GM13977 (cell line): ENCODE measurements at regions not wholly inside any gene's neighbourhood (a gene's known extent, or its start where the extent isn't known, plus 50 kb on each side); places are given as distances from the start of the nearest gene placed in this dataset.

ENCODE experiments used
- DNase-seq: peaks from one replicate; pipeline ENCODE4 v3.0.0; 2012; ENCODE audit warnings: low spot score
- CTCF ChIP-seq: IDR thresholded peaks from 2 replicates; pipeline ENCODE4 v1.5.1; 2012; ENCODE audit warnings: mild to moderate bottlenecking, control low read depth; ENCODE audit not compliant: insufficient read depth; ENCODE audit errors: extremely low read depth, missing control alignments
- in situ Hi-C: fragments of 300-500 bp; cut with MboI; formaldehyde crosslinking; loops from one replicate; pipeline ENCODE4 v1.12.0; 2022; ENCODE audit warnings: low sequenced_read_pairs, low pct_unique_long_range_greater_than_20kb, mixed read lengths, inconsistent platforms; ENCODE audit not compliant: unreplicated experiment

DNA sequence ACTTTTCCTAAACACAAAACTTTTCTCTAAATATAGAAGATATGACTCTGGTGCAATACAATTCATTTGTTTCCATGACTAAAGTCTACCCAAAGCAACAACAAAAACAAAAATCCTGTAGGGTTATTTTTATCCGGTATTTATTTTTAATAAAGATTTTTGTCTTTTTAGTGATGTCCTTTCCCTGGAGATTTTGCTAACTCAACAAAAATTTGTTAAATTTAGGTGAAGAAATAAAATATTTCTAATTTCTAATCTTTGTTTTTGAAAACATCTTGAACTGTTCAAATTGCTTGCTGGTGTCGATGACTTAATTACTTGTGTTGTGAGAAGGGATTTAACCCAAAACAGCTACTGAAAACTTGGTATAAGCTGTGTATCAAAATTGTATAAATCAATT lies 741.8 kb downstream of the HDGFL1 start:
- no peak for TF ChIP-seq CTCF
- in situ Hi-C loops, result no loop called here
- no peak for DNase-seq

DNA sequence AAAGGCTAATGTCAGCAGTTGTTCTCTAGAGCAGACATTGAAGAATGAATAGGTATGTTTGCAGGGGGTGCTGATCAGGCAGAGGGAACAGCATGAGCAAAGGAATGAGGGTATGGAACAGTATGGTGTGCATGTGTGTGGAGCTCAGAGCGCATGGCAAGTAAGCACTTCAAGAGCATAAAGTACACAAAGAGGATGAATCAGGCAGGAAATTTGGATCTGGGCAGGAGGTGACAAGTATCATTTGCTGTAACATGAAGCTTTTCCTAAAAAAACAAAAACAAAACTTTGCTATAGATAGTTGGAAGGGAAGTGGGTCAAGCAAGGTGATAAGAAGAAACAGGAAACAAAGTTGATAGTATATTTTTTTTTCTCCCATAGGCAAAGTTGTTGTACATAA lies 746.8 kb downstream of the HDGFL1 start:
- no peak for TF ChIP-seq CTCF
- in situ Hi-C loops, result no loop called here
- no peak for DNase-seq

- no peak for TF ChIP-seq CTCF
- DNase-seq, result no peak
- in situ Hi-C loops, result no loop called here
Observed at GRCh38 chr6:23316931-23317330, 747.6 kb downstream of the HDGFL1 start.

DNA sequence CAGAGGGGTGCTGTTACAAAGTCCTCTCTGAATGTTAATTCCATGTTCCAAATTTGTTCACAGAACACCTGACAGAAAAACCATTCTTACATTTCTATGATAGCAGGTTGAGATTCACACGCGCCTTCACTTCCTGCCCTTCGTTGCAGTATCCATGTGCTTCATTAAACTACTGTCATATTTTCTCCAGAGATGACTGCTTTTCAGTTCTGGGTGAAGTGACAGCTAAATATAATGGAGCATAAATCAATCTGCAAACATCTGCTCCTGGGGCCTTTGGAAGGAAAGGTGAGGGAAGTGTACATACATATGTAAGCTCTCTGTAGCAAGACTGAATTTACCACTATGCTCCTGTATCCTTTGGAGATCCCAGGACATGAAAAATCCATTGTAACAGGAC lies 750.2 kb downstream of the HDGFL1 start:
- in situ Hi-C loops, result no loop called here
- no peak for TF ChIP-seq CTCF
- no peak for DNase-seq

- in situ Hi-C loops, result no loop called here
- no peak for DNase-seq
- TF ChIP-seq CTCF, result no peak
Observed at GRCh38 chr6:23320471-23321015, 751.2 kb downstream of the HDGFL1 start.

DNA sequence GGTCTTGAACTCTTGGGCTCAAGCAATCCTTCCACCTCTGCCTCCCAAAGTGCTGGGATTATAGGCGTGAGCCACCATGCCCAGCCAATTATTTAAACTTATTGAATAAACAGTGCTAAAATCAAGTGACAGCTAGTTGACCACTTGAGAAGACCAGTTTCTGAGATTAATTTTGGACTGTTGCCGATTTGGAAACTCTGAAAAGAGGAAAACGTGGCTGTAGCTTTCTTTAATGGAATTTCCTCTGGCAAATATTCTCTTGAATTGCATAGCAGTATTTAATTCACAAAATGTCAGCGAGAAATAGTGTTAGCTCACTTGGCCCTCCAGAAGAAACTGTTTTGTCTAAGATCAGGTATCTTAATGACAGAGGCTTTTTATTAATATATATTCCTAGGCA lies 754.5 kb downstream of the HDGFL1 start:
- no peak for TF ChIP-seq CTCF
- in situ Hi-C loops, result no loop called here
- no peak for DNase-seq

- TF ChIP-seq CTCF, result no peak
- in situ Hi-C loops, result no loop called here
- DNase-seq, result no peak
Observed at GRCh38 chr6:23325065-23325464, 755.7 kb downstream of the HDGFL1 start.
